Osteocyte (in vitro differentiated cells): ENCODE measurements at regions not wholly inside any gene's neighbourhood (a gene's known extent, or its start where the extent isn't known, plus 50 kb on each side); places are given as distances from the start of the nearest gene placed in this dataset.

Source experiments
- DNase-seq: peaks from one replicate; pipeline ENCODE4 v3.0.0; 2021; ENCODE audit warnings: mixed read lengths; ENCODE audit not compliant: unreplicated experiment; ENCODE audit errors: extremely low spot score
- H3K27ac Mint-ChIP-seq: one replicate; pipeline ENCODE4 v1.8.0; 2021; ENCODE audit warnings: mild to moderate bottlenecking, mixed read lengths; ENCODE audit not compliant: unreplicated experiment
- H3K27me3 Mint-ChIP-seq: one replicate; pipeline ENCODE4 v1.8.0; 2021; ENCODE audit warnings: mixed read lengths; ENCODE audit not compliant: unreplicated experiment
- H3K36me3 Mint-ChIP-seq: one replicate; pipeline ENCODE4 v1.8.0; 2021; ENCODE audit warnings: mixed read lengths; ENCODE audit not compliant: unreplicated experiment
- H3K4me1 Mint-ChIP-seq: one replicate; pipeline ENCODE4 v1.8.0; 2021; ENCODE audit warnings: mixed read lengths; ENCODE audit not compliant: unreplicated experiment
- H3K4me3 Mint-ChIP-seq: one replicate; pipeline ENCODE4 v1.8.0; 2021; ENCODE audit warnings: mild to moderate bottlenecking, moderate library complexity, mixed read lengths; ENCODE audit not compliant: unreplicated experiment
- H3K9me3 Mint-ChIP-seq: one replicate; pipeline ENCODE4 v1.8.0; 2021; ENCODE audit warnings: mixed read lengths; ENCODE audit not compliant: unreplicated experiment
- CTCF ChIP-seq: fragments of 200-600 bp; sonication (generic); IDR thresholded peaks from 2 replicates; pipeline ENCODE4 v1.5.0; 2021; ENCODE audit warnings: antibody characterized with exemption, mild to moderate bottlenecking, moderate library complexity

DNA sequence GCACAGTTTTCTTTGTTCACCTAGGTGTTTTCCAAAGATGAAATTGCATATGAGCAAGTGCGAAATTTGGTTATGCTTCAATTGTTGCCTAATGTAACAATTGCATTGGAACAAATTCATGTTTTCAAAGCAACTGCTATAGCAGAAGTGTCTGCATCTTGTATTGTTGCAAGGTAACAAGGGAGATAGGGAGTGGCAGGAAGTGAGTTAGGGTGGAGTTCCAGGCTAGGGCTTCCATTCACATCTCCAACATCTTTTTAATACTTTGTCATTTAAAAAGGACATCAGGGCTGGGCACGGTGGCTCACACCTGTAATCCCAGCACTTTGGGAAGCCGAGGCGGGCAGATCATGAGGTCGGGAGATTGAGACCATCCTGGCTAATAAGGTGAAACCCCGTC is 312.3 kb upstream of the E2F7 start:
- no peak for TF ChIP-seq CTCF
- no peaks in the 10 kb centered on the region for H3K4me1 Mint-ChIP-seq
- DNase-seq, result no peak
- H3K4me3 Mint-ChIP-seq, result no peak overlapping the region
- H3K27me3 Mint-ChIP-seq, result peaks cover 18% of the 10 kb centered on the region
- H3K36me3 Mint-ChIP-seq, result no peaks in the 10 kb centered on the region
- no peak overlapping the region for H3K27ac Mint-ChIP-seq
- H3K9me3 Mint-ChIP-seq, result no peaks in the 10 kb centered on the region

GRCh38 chr12:77377116-77377515 is 311.7 kb upstream of the E2F7 start:
- Mint-ChIP-seq H3K27me3 (peaks cover 15% of the 10 kb centered on the region), H3K4me3 (no peak overlapping the region), H3K36me3 (no peaks in the 10 kb centered on the region), H3K9me3 (no peaks in the 10 kb centered on the region), H3K27ac (no peak overlapping the region), H3K4me1 (no peaks in the 10 kb centered on the region)
- DNase-seq, result no peak
- TF ChIP-seq CTCF, result no peak

GRCh38 chr12:77374673-77375072 is 309.3 kb upstream of the E2F7 start:
- TF ChIP-seq CTCF, result no peak
- H3K4me3 Mint-ChIP-seq, result no peak overlapping the region
- no peak for DNase-seq
- peaks cover 22% of the 10 kb centered on the region for H3K27me3 Mint-ChIP-seq
- no peaks in the 10 kb centered on the region for H3K4me1 Mint-ChIP-seq
- no peaks in the 10 kb centered on the region for H3K9me3 Mint-ChIP-seq
- no peak overlapping the region for H3K27ac Mint-ChIP-seq
- no peaks in the 10 kb centered on the region for H3K36me3 Mint-ChIP-seq

- Mint-ChIP-seq H3K27ac (no peak overlapping the region), H3K36me3 (no peaks in the 10 kb centered on the region), H3K4me3 (no peak overlapping the region), H3K9me3 (no peaks in the 10 kb centered on the region), H3K27me3 (peaks cover 27% of the 10 kb centered on the region), H3K4me1 (no peaks in the 10 kb centered on the region)
- TF ChIP-seq CTCF, result no peak
- no peak for DNase-seq
Observed at GRCh38 chr12:77372494-77372893, 307.1 kb upstream of the E2F7 start.

GRCh38 chr12:77372026-77372425 is 306.7 kb upstream of the E2F7 start:
- Mint-ChIP-seq H3K27ac (no peak overlapping the region), H3K4me3 (no peak overlapping the region), H3K36me3 (no peaks in the 10 kb centered on the region), H3K9me3 (no peaks in the 10 kb centered on the region), H3K27me3 (peaks cover 27% of the 10 kb centered on the region), H3K4me1 (no peaks in the 10 kb centered on the region)
- no peak for TF ChIP-seq CTCF
- no peak for DNase-seq
